ENCODE measurements at regions not wholly inside any gene's neighbourhood (a gene's known extent, or its start where the extent isn't known, plus 50 kb on each side); places are given as distances from the start of the nearest gene placed in this dataset.

DNA sequence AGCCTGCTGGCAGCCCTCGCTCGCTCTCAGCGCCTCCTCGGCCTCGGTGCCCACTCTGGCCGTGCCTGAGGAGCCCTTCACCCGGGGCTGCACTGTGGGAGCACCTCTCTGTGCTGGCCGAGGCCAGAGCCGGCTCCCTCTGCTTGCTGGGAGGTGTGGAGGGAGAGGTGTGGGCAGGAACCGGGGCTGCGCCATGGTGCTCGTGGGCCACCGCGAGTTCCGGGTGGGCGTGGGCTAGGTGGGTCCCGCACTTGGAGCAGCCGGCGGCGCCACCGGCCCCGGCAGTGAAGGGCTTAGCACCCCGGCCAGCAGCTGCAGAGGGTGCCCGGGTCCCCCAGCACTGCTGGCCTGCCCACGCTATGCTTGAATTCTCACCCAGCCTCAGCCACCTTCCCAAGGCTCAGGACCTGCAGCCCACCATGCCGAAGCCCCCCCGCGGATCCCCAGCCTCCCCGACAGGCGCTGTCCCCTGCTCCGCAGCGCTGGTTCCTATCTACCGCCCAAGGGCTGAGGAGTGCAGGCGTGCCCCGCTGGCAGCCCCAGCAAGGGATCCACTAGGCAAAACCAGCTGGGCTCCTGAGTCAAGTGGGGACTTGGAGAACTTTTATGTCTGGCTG is 863.3 kb downstream of the IGSF11 start:
- TF ChIP-seq, protein P1, sequence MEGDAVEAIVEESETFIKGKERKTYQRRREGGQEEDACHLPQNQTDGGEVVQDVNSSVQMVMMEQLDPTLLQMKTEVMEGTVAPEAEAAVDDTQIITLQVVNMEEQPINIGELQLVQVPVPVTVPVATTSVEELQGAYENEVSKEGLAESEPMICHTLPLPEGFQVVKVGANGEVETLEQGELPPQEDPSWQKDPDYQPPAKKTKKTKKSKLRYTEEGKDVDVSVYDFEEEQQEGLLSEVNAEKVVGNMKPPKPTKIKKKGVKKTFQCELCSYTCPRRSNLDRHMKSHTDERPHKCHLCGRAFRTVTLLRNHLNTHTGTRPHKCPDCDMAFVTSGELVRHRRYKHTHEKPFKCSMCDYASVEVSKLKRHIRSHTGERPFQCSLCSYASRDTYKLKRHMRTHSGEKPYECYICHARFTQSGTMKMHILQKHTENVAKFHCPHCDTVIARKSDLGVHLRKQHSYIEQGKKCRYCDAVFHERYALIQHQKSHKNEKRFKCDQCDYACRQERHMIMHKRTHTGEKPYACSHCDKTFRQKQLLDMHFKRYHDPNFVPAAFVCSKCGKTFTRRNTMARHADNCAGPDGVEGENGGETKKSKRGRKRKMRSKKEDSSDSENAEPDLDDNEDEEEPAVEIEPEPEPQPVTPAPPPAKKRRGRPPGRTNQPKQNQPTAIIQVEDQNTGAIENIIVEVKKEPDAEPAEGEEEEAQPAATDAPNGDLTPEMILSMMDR (IDR thresholded peaks at IDR 0.05; ENCODE audit: control insufficient read depth, insufficient read depth, low read depth, low read length, missing control alignments): no peak
- DNase-seq (ENCODE audit: low read depth): no peak
- no peak overlapping the region for H3K4me3 ChIP-seq (ENCODE audit: control insufficient read depth, low read depth, low read length)

DNA sequence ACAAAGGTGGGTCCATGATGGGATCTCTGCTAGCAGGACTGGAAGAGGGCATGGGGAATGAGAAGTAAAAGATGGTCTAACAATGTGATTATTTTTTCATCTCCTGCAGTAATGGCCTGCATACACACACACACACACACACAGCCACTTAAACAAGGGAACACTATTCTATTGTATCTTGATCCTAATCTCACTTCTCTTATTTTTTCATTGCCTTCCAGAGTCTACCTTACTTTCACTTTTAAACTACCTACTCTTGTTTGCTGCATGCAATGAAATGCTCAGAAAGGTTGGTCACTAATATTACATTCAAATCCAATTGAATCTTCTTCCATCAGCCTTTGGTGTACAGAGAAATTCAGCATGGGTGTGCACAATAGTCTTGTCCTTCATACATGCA is 853.8 kb downstream of the IGSF11 start:
- TF ChIP-seq, protein P1 (IDR thresholded peaks at IDR 0.05; ENCODE audit: control insufficient read depth, insufficient read depth, low read depth, low read length, missing control alignments): no peak
- DNase-seq (ENCODE audit: low read depth): no peak
- no peak overlapping the region for H3K4me3 ChIP-seq (ENCODE audit: control insufficient read depth, low read depth, low read length)

- H3K4me3 ChIP-seq (ENCODE audit: control insufficient read depth, low read depth, low read length): no peak overlapping the region
- TF ChIP-seq, protein P1 (IDR thresholded peaks at IDR 0.05; ENCODE audit: control insufficient read depth, insufficient read depth, low read depth, low read length, missing control alignments): no peak
- DNase-seq (ENCODE audit: low read depth): no peak
Observed at GRCh38 chr3:118181274-118181673, 853.4 kb downstream of the IGSF11 start.

- TF ChIP-seq, protein P1 (IDR thresholded peaks at IDR 0.05; ENCODE audit: control insufficient read depth, insufficient read depth, low read depth, low read length, missing control alignments): no peak
- no peak overlapping the region for H3K4me3 ChIP-seq (ENCODE audit: control insufficient read depth, low read depth, low read length)
- no peak for DNase-seq (ENCODE audit: low read depth)
Observed at GRCh38 chr3:118186051-118186450, 848.6 kb downstream of the IGSF11 start.

DNA sequence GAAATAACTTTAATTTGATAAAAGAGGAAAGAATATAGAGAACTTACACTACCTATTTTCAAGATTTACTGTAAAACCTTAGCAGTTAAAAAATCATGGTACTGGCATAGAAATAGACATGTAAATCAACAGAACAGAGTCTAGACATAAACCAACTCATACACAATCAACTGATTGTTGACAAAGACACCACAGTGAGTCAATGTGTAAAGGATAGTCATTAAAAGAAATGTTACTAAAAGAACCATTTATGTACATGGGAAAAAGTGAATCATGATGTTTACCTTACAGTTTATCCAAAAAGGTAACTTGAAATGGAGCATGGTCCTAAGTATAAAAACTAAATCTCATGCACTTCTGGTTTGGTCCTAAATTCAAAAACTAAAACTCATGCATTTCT is 847.4 kb downstream of the IGSF11 start:
- DNase-seq (ENCODE audit: low read depth): no peak
- TF ChIP-seq, protein P1 (IDR thresholded peaks at IDR 0.05; ENCODE audit: control insufficient read depth, insufficient read depth, low read depth, low read length, missing control alignments): no peak
- no peak overlapping the region for H3K4me3 ChIP-seq (ENCODE audit: control insufficient read depth, low read depth, low read length)

DNA sequence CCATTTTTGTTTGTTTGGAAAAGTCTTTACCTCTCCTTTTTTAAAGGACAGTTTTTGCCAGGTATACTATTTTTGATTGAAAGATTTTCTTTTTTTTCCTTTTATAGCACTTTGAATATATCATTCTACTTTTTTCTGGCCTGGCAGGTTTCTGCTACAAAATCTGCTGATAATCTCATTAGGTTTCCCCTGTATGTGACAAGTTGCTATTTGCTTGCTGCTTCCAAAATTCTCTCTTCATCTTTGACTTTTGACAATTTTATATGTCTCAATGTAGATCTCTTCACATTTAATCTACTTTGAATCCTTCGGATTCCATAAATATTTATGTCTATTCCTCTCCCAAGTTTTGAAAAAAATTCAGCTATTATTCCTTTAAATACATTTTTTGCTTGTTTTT is 838.5 kb downstream of the IGSF11 start:
- no peak for DNase-seq (ENCODE audit: low read depth)
- no peak overlapping the region for H3K4me3 ChIP-seq (ENCODE audit: control insufficient read depth, low read depth, low read length)
- TF ChIP-seq, protein P1 (IDR thresholded peaks at IDR 0.05; ENCODE audit: control insufficient read depth, insufficient read depth, low read depth, low read length, missing control alignments): no peak

GRCh38 chr3:118199044-118199443 is 835.6 kb downstream of the IGSF11 start:
- DNase-seq (ENCODE audit: low read depth): no peak
- H3K4me3 ChIP-seq (ENCODE audit: control insufficient read depth, low read depth, low read length): no peak overlapping the region
- TF ChIP-seq, protein P1 (IDR thresholded peaks at IDR 0.05; ENCODE audit: control insufficient read depth, insufficient read depth, low read depth, low read length, missing control alignments): no peak
